ENCODE measurements at regions not wholly inside any gene's neighbourhood (a gene's known extent, or its start where the extent isn't known, plus 50 kb on each side); places are given as distances from the start of the nearest gene placed in this dataset.

GRCh38 chr15:37789881-37790280 lies 144.6 kb upstream of the TMCO5A start:
- no peak for TF ChIP-seq POLR2A (IDR thresholded peaks at IDR 0.05)
- no peak for TF ChIP-seq CTCF (IDR thresholded peaks at IDR 0.05)
